ENCODE measurements at regions not wholly inside any gene's neighbourhood (a gene's known extent, or its start where the extent isn't known, plus 50 kb on each side); places are given as distances from the start of the nearest gene placed in this dataset.

- H3K36me3 ChIP-seq (ENCODE audit: control insufficient read depth, insufficient read depth, low read length): no peaks in the 10 kb centered on the region
- in situ Hi-C loops (cut with HindIII; ENCODE audit: low pct_unique_long_range_greater_than_20kb, low sequenced_read_pairs) (no loop called here), intact Hi-C loops (cut with micrococcal nuclease; ENCODE audit: unreplicated experiment) (no loop called here)
- no peaks in the 10 kb centered on the region for H3K9me3 ChIP-seq (ENCODE audit: control insufficient read depth, insufficient read depth, low read depth, low read length)
- BruUV-seq (replicated peaks): no TSS peak
- ATAC-seq: no peak
- no peak for DNase-seq (ENCODE audit: low read depth, low spot score)
- TF ChIP-seq CTCF (IDR thresholded peaks at IDR 0.05): no peak
- TF ChIP-seq TCF7L2 (IDR thresholded peaks at IDR 0.05; ENCODE audit: low read depth, low read length): no peak
- TF ChIP-seq SIN3A (IDR thresholded peaks at IDR 0.05; ENCODE audit: borderline replicate concordance, insufficient read depth, low read depth, low read length): no peak
- TF ChIP-seq POLR2AphosphoS5 (IDR thresholded peaks at IDR 0.05; ENCODE audit: low read depth, low read length): no peak
- TF ChIP-seq REST (IDR thresholded peaks at IDR 0.05; ENCODE audit: insufficient read depth in 1 of 2, low read depth in 2 of 2, low read length in 1 of 2): no peak
- no peak overlapping the region for H3K27ac ChIP-seq (ENCODE audit: low read length)
- no peaks in the 10 kb centered on the region for H3K4me1 ChIP-seq (ENCODE audit: control insufficient read depth, insufficient read depth, low read length)
- no peak overlapping the region for H3K4me3 ChIP-seq (ENCODE audit: low read depth in 2 of 2, low read length in 2 of 2)
- no peaks in the 10 kb centered on the region for H3K27me3 ChIP-seq (ENCODE audit: control insufficient read depth, insufficient read depth, low read length)
- CTCF ChIA-PET: no interaction called here
- POLR2A ChIA-PET: interaction anchor here (0.7 kb wide), 1 partner anchor 759 kb away, joined by 3 read pairs; no protein-coding TSS in a partner anchor
Measured at GRCh38 chr1:119249283-119249682, 108.8 kb upstream of the WARS2 start.

DNA sequence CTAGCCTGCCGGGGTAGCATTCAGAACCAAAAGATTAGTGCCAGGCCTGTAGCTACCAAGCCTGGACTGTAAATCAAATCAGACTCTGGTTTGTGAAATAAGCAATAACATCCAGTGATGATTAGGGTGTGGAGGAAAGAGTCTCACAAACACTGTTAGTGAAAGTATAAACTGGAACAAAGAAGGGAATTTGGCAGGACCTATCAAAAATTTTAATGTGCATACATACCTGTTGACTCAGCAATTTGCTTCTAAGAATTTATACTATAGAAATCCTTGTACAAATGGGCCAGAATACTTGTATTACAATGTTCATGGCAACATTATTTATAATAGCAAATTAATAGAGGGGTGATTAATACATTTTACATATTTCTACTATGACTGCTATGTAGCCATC is 109.8 kb upstream of the WARS2 start:
- CTCF ChIA-PET: no interaction called here
- TF ChIP-seq POLR2AphosphoS5 (IDR thresholded peaks at IDR 0.05; ENCODE audit: low read depth, low read length) (no peak), TCF7L2 (IDR thresholded peaks at IDR 0.05; ENCODE audit: low read depth, low read length) (no peak), CTCF (IDR thresholded peaks at IDR 0.05) (no peak)

More for the DNA sequence above, 109.8 kb upstream of the WARS2 start:
- H3K36me3 ChIP-seq (ENCODE audit: control insufficient read depth, insufficient read depth, low read length): no peaks in the 10 kb centered on the region
- POLR2A ChIA-PET: no interaction called here
- ATAC-seq: no peak
- H3K27me3 ChIP-seq (ENCODE audit: control insufficient read depth, insufficient read depth, low read length): no peaks in the 10 kb centered on the region
- no peaks in the 10 kb centered on the region for H3K4me1 ChIP-seq (ENCODE audit: control insufficient read depth, insufficient read depth, low read length)
- intact Hi-C loops (cut with micrococcal nuclease; ENCODE audit: unreplicated experiment) (no loop called here), in situ Hi-C loops (cut with HindIII; ENCODE audit: low pct_unique_long_range_greater_than_20kb, low sequenced_read_pairs) (no loop called here)
- no peaks in the 10 kb centered on the region for H3K9me3 ChIP-seq (ENCODE audit: control insufficient read depth, insufficient read depth, low read depth, low read length)
- DNase-seq (ENCODE audit: low read depth, low spot score): no peak
- no peak overlapping the region for H3K4me3 ChIP-seq (ENCODE audit: low read depth in 2 of 2, low read length in 2 of 2)
- no TSS peak for BruUV-seq (replicated peaks)
- H3K27ac ChIP-seq (ENCODE audit: low read length): no peak overlapping the region

Data from Panc1 (cell line).